Sigmoid colon (tissue), 6 donors: ENCODE measurements at regions not wholly inside any gene's neighbourhood (a gene's known extent, or its start where the extent isn't known, plus 50 kb on each side); places are given as distances from the start of the nearest gene placed in this dataset.

Source experiments
- DNase-seq: peaks from one replicate; pipeline ENCODE4 v3.0.0-alpha.2; 2019
- H3K27ac ChIP-seq, 4 donors: fragments of 200-600 bp; sonication (generic); one replicate each; pipeline ENCODE4 v1.5.1; 2016 to 2019; ENCODE audit warnings: mild to moderate bottlenecking in 1 of 4
- H3K27me3 ChIP-seq, 3 donors: fragments of 200-600 bp; sonication (generic); one replicate each; pipeline ENCODE4 v1.5.1; 2019; ENCODE audit warnings: mild to moderate bottlenecking in 1 of 3
- H3K36me3 ChIP-seq, 4 donors: fragments of 200-600 bp; sonication (generic); one replicate each; pipeline ENCODE4 v1.5.1; 2016 to 2019
- H3K4me1 ChIP-seq, 4 donors: fragments of 200-600 bp; sonication (generic); one replicate each; pipeline ENCODE4 v1.5.1; 2017 to 2019
- H3K4me3 ChIP-seq, 4 donors: fragments of 200-600 bp; sonication (generic); one replicate each; pipeline ENCODE4 v1.5.1; 2017 to 2019; ENCODE audit warnings: mild to moderate bottlenecking in 2 of 4, moderate library complexity in 1 of 4
- H3K9me3 ChIP-seq, 4 donors: fragments of 200-600 bp in 3 of 4; sonication (generic) in 3 of 4; one replicate each; pipeline versions ENCODE4 v1.5.1 to v1.6.1; 2013 to 2019
- EP300 ChIP-seq, 4 donors: sonication (generic); formaldehyde crosslinking; IDR thresholded peaks; one replicate each; pipeline ENCODE4 v1.6.1; 2017; ENCODE audit warnings: antibody characterized with exemption in 4 of 4
- POLR2A ChIP-seq, 2 donors: fragments of 450-650 bp; IDR thresholded peaks; one replicate each; pipeline ENCODE4 v1.6.1; 2016; ENCODE audit warnings: antibody characterized with exemption in 2 of 2, mild to moderate bottlenecking in 2 of 2, moderate library complexity in 2 of 2
- POLR2AphosphoS5 ChIP-seq, 4 donors: sonication (generic); formaldehyde crosslinking; IDR thresholded peaks; one replicate each; pipeline ENCODE4 v1.6.1; 2017; ENCODE audit warnings: antibody characterized with exemption in 4 of 4
- WGBS, 2 donors: extraction: QIAGEN DNeasy Blood & Tissue Kit; methylation state at CpG; one replicate each; pipeline ENCODE4 v1.1.7; 2013; 5-methylcytosine and 5-hydroxymethylcytosine counted together
- intact Hi-C: fragments of 100-400 bp; cut with DNase I; formaldehyde crosslinking; loops from one replicate; pipeline ENCODE4 v1.15.1; 2023
- TF ChIP-seq, protein P1 (sequence below), 4 experiments: fragments of 450-650 bp in 3 of 4; fragments of 200-600 bp in 1 of 4; IDR thresholded peaks; one replicate each; pipeline ENCODE4 v1.5.1; 2016 to 2019; ENCODE audit warnings: antibody characterized with exemption in 4 of 4, mild to moderate bottlenecking in 3 of 4, moderate library complexity in 2 of 4
- donor health status: healthy with polysubstance abuse.
- donor health status: healthy.

DNA sequence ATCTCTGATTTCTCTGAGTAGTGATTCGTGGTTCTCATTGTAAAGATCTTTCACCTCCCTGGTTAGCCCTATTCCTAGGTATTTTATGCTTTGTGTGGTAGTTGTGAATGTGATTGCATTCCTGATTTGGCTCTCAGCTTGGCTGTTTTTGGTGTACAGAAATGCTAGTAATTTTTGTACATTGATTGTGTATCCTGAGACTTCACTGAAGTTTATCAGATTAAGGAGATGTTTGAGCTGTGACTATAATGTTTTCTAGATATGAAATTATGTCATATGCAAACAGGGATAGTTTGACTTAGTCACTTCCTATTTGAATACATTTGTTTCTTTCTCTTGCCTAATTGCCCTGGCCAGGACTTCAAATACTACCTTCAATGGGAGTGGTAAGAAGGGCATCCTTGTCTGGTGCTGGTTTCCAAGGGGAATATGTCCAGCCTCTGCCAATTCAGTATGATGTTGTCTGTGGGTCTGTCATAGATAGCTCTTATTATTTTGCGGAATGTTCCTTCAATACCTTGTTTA, 251.9 kb upstream of the ZNF804A start:
- Histone ChIP-seq H3K4me3 (no peak overlapping the region), H3K27me3 (no peaks in the 10 kb centered on the region), H3K9me3 (peaks cover 0 to 3% (median 0%) of the 10 kb centered on the region in 4 donors), H3K36me3 (no peaks in the 10 kb centered on the region), H3K27ac (no peak overlapping the region), H3K4me1 (no peaks in the 10 kb centered on the region)
- TF ChIP-seq, protein P1, sequence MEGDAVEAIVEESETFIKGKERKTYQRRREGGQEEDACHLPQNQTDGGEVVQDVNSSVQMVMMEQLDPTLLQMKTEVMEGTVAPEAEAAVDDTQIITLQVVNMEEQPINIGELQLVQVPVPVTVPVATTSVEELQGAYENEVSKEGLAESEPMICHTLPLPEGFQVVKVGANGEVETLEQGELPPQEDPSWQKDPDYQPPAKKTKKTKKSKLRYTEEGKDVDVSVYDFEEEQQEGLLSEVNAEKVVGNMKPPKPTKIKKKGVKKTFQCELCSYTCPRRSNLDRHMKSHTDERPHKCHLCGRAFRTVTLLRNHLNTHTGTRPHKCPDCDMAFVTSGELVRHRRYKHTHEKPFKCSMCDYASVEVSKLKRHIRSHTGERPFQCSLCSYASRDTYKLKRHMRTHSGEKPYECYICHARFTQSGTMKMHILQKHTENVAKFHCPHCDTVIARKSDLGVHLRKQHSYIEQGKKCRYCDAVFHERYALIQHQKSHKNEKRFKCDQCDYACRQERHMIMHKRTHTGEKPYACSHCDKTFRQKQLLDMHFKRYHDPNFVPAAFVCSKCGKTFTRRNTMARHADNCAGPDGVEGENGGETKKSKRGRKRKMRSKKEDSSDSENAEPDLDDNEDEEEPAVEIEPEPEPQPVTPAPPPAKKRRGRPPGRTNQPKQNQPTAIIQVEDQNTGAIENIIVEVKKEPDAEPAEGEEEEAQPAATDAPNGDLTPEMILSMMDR (IDR thresholded peaks at IDR 0.05): no peak
- no peak for TF ChIP-seq POLR2AphosphoS5 (IDR thresholded peaks at IDR 0.05)
- no peak for TF ChIP-seq POLR2A (IDR thresholded peaks at IDR 0.05)
- no peak for TF ChIP-seq EP300 (IDR thresholded peaks at IDR 0.05)
- DNase-seq: no peak
- intact Hi-C loops: no loop called here
- 84 to 85% methylated on average over 2 of the region's 2 CpGs for WGBS, 2 donors

DNA sequence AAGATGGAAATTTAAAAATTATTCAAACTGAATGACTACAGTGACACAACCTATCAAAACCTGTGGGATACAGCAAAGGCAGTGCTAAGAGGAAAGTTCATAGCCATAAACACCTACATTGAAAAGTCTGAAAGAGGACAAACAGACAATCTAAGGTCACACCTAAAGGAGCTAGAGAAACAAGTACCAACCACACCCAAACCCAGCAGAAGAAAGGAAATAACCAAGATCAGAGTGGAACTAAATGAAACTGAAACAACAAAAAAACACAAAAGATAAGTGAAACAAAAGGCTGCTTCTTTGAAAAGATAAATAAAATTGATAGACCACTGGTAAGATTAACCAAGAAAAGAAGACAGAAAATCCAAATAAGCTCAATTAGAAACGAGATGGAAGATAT, 247.2 kb upstream of the ZNF804A start:
- WGBS, 2 donors: 31 to 56% methylated on average over 1 of the region's 1 CpG

DNA sequence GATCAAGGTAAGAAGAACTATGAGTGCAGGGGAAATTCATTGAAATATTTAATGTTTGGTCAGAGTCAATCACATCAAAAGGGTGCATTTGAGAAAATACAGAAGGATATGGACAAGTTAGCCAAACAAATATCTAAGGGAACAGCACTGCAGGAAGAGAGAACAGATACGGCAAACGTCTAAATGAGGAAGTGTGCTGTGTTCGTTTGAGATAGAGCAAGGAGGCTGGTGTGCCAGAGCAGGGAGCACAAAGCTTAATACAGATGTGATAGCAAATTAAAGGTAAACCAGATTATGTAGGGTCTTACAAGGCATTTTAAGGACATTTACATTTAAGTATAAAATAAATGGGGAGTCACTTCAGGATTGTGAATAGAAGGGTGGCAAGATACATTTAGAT, 241.3 kb upstream of the ZNF804A start:
- no peaks in the 10 kb centered on the region for H3K4me1 ChIP-seq
- no peak overlapping the region for H3K27ac ChIP-seq
- DNase-seq: no peak
- no peaks in the 10 kb centered on the region for H3K9me3 ChIP-seq
- intact Hi-C loops: no loop called here
- H3K27me3 ChIP-seq: no peaks in the 10 kb centered on the region
- no peak overlapping the region for H3K4me3 ChIP-seq
- no peak for TF ChIP-seq POLR2A (IDR thresholded peaks at IDR 0.05)
- TF ChIP-seq EP300 (IDR thresholded peaks at IDR 0.05): no peak
- TF ChIP-seq, protein P1 (IDR thresholded peaks at IDR 0.05): no peak
- no peak for TF ChIP-seq POLR2AphosphoS5 (IDR thresholded peaks at IDR 0.05)
- H3K36me3 ChIP-seq: no peaks in the 10 kb centered on the region
- WGBS, 2 donors: 53 to 62% methylated on average over 3 of the region's 3 CpGs

More for the DNA sequence above, 247.2 kb upstream of the ZNF804A start:
- Histone ChIP-seq H3K4me3 (no peak overlapping the region), H3K27me3 (no peaks in the 10 kb centered on the region), H3K4me1 (no peaks in the 10 kb centered on the region), H3K27ac (no peak overlapping the region), H3K36me3 (no peaks in the 10 kb centered on the region), H3K9me3 (peaks cover 0 to 3% (median 0%) of the 10 kb centered on the region in 4 donors)
- TF ChIP-seq POLR2A (IDR thresholded peaks at IDR 0.05): no peak
- no peak for TF ChIP-seq EP300 (IDR thresholded peaks at IDR 0.05)
- TF ChIP-seq, protein P1 (IDR thresholded peaks at IDR 0.05): no peak
- no peak for TF ChIP-seq POLR2AphosphoS5 (IDR thresholded peaks at IDR 0.05)
- DNase-seq: no peak
- intact Hi-C loops: no loop called here

DNA sequence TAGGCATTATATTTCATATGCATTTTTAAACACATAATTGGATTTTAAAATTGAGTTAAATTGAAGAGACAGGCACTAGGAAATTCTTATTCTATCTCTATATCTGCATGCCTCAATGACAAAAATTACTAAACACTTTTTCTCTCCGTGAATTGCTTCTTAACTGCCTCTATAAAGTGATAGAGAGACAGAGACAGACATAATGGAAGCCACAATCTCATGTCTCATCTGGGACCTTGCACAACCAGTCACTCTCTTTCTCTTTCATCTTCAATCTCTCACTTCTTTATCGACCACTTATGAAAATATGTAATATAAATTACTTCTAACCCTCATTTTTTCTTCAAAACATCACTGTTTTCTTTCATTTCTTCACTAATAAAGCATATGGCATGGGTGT, 238.9 kb upstream of the ZNF804A start:
- Histone ChIP-seq H3K27me3 (no peaks in the 10 kb centered on the region), H3K9me3 (no peaks in the 10 kb centered on the region), H3K4me3 (no peak overlapping the region), H3K4me1 (no peaks in the 10 kb centered on the region), H3K36me3 (no peaks in the 10 kb centered on the region), H3K27ac (no peak overlapping the region)
- DNase-seq: no peak
- WGBS, 2 donors: 74 to 78% methylated on average over 2 of the region's 2 CpGs
- intact Hi-C loops: no loop called here
- TF ChIP-seq POLR2AphosphoS5 (IDR thresholded peaks at IDR 0.05) (no peak), POLR2A (IDR thresholded peaks at IDR 0.05) (no peak), EP300 (IDR thresholded peaks at IDR 0.05) (no peak)
- TF ChIP-seq, protein P1 (IDR thresholded peaks at IDR 0.05): no peak

DNA sequence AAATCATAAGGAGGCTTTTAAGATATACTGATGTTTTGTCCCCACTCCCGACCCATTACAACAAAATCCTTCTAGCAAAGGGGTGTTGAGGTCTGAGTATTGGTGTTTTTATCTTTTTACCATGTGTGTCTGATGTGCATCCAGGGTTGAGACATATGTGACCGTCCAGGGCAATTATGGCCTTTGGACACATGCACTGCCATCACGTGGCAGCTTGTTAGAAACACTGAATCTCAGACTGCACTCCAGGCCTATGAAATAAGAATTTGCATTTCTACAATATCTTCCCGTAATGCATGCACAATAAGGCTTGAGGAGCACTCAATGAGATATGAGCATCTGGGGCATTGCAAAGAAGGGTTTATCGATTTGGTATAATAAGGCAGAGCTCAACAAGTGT, 235.1 kb upstream of the ZNF804A start:
- no peak overlapping the region for H3K4me3 ChIP-seq
- H3K9me3 ChIP-seq: no peaks in the 10 kb centered on the region
- no peaks in the 10 kb centered on the region for H3K4me1 ChIP-seq
- no peaks in the 10 kb centered on the region for H3K27me3 ChIP-seq
- no peak overlapping the region for H3K27ac ChIP-seq
- no peak for DNase-seq
- TF ChIP-seq EP300 (IDR thresholded peaks at IDR 0.05) (no peak), POLR2AphosphoS5 (IDR thresholded peaks at IDR 0.05) (no peak), POLR2A (IDR thresholded peaks at IDR 0.05) (no peak)
- TF ChIP-seq, protein P1 (IDR thresholded peaks at IDR 0.05): no peak
- WGBS, 2 donors: 76 to 80% methylated on average over 5 of the region's 5 CpGs
- intact Hi-C loops: no loop called here
- H3K36me3 ChIP-seq: no peaks in the 10 kb centered on the region
